IMR-90 (cell line): ENCODE measurements at regions not wholly inside any gene's neighbourhood (a gene's known extent, or its start where the extent isn't known, plus 50 kb on each side); places are given as distances from the start of the nearest gene placed in this dataset.

ENCODE experiments used
- ATAC-seq: fragments of 200-7000 bp; cut with Tn5 transposase; 2 replicates; pipeline ENCODE4 v1.9.1; 2020; ENCODE audit warnings: low read depth, mild to moderate bottlenecking, moderate library complexity
- BruUV-seq: library from RNA; stranded (reverse); fragments of 400-500 nt; replicated peaks from 2 replicates; lab custom pipeline; 2021; lab: Mats Ljungman, UMichigan
- CTCF ChIA-PET: fragments of 300-600 bp; formaldehyde crosslinking; extraction: SDS; loops from one replicate; lab custom pipeline; 2021; ENCODE audit warnings: antibody characterized with exemption; lab: Yijun Ruan, JAX
- POLR2A ChIA-PET: fragments of 300-600 bp; sonication (Branson Sonifier 250); formaldehyde crosslinking; loops from one replicate; lab custom pipeline; 2022; ENCODE audit warnings: antibody characterized with exemption; ENCODE audit not compliant: unreplicated experiment; lab: Charles Lee
- DNase-seq: peaks from one replicate; pipeline ENCODE4 v3.0.0; 2013
- H2AFZ ChIP-seq: replicated peaks from 2 replicates; pipeline ENCODE3; 2013; ENCODE audit warnings: low read length, mild to moderate bottlenecking; ENCODE audit not compliant: poor library complexity
- H2AK5ac ChIP-seq: 2 replicates; pipeline ENCODE4 v1.6.1; 2013; ENCODE audit warnings: low read depth, low read length, inconsistent platforms
- H2AK9ac ChIP-seq: replicated peaks from 2 replicates; pipeline ENCODE3; 2013; ENCODE audit warnings: mild to moderate bottlenecking, low read depth, low read length, moderate library complexity; ENCODE audit not compliant: poor library complexity
- H2BK120ac ChIP-seq: 2 replicates; pipeline ENCODE4 v1.6.1; 2013; ENCODE audit warnings: low read depth, low read length, inconsistent platforms
- H2BK15ac ChIP-seq: 3 replicates; pipeline ENCODE4 v1.6.1; 2013; ENCODE audit warnings: low read depth, low read length, inconsistent platforms
- H2BK20ac ChIP-seq: 2 replicates; pipeline ENCODE4 v1.6.1; 2013; ENCODE audit warnings: low read depth, mild to moderate bottlenecking, inconsistent platforms, low read length, moderate library complexity
- H2BK5ac ChIP-seq: 2 replicates; pipeline ENCODE4 v1.6.1; 2013; ENCODE audit warnings: mild to moderate bottlenecking, low read depth, low read length, inconsistent platforms; ENCODE audit not compliant: poor library complexity, severe bottlenecking
- H3K14ac ChIP-seq: replicated peaks from 2 replicates; pipeline ENCODE4 v1.6.1; 2013; ENCODE audit warnings: low read depth, low read length, inconsistent platforms
- H3K18ac ChIP-seq: 2 replicates; pipeline ENCODE4 v1.6.1; 2013; ENCODE audit warnings: low read depth, low read length, control low read depth
- H3K23ac ChIP-seq: 2 replicates; pipeline ENCODE4 v1.6.1; 2013; ENCODE audit warnings: low read depth, low read length, inconsistent platforms
- H3K27ac ChIP-seq: 2 replicates; pipeline ENCODE4 v1.5.1; 2013; ENCODE audit warnings: mild to moderate bottlenecking, control low read depth, low read length; ENCODE audit not compliant: insufficient read depth
- H3K27me3 ChIP-seq: 2 replicates; pipeline ENCODE4 v1.6.1; 2013; ENCODE audit warnings: low read length; ENCODE audit not compliant: control insufficient read depth, insufficient read depth
- H3K36me3 ChIP-seq: 2 replicates; pipeline ENCODE4 v1.6.1; 2013; ENCODE audit warnings: low read length, mixed read lengths; ENCODE audit not compliant: control insufficient read depth, insufficient read depth
- H3K4ac ChIP-seq: 2 replicates; pipeline ENCODE4 v1.6.1; 2013; ENCODE audit warnings: low read depth, low read length, inconsistent platforms
- H3K4me1 ChIP-seq: 2 replicates; pipeline ENCODE4 v1.6.1; 2013; ENCODE audit warnings: low read length, mixed read lengths; ENCODE audit not compliant: control insufficient read depth, insufficient read depth
- H3K4me2 ChIP-seq: 2 replicates; pipeline ENCODE4 v1.6.1; 2013; ENCODE audit warnings: low read depth, mild to moderate bottlenecking, control low read depth, low read length, moderate library complexity
- H3K4me3 ChIP-seq: 2 replicates; pipeline ENCODE4 v1.5.1; 2013; ENCODE audit warnings: low read depth, mild to moderate bottlenecking, control low read depth, low read length, moderate library complexity; ENCODE audit not compliant: insufficient read depth
- H3K56ac ChIP-seq: 2 replicates; pipeline ENCODE4 v1.6.1; 2013; ENCODE audit warnings: low read length, inconsistent platforms; ENCODE audit not compliant: insufficient read depth; ENCODE audit errors: extremely low read depth
- H3K79me1 ChIP-seq, 2 experiments: 2 replicates each; pipeline ENCODE4 v1.6.1; 2013; ENCODE audit warnings: low read length in 2 of 2, inconsistent platforms in 1 of 2, low read depth in 1 of 2
- H3K9ac ChIP-seq: 2 replicates; pipeline ENCODE4 v1.6.1; 2013; ENCODE audit warnings: low read depth, low read length, control low read depth
- H3K9me1 ChIP-seq: 2 replicates; pipeline ENCODE4 v1.6.1; 2013; ENCODE audit warnings: low read length, inconsistent platforms; ENCODE audit not compliant: insufficient read depth
- H3K9me3 ChIP-seq: 2 replicates; pipeline ENCODE4 v1.6.1; 2013; ENCODE audit warnings: low read length; ENCODE audit not compliant: control insufficient read depth, insufficient read depth
- H4K20me1 ChIP-seq: 2 replicates; pipeline ENCODE4 v1.6.1; 2013; ENCODE audit warnings: low read length, inconsistent platforms; ENCODE audit not compliant: insufficient read depth
- H4K5ac ChIP-seq: 2 replicates; pipeline ENCODE4 v1.6.1; 2013; ENCODE audit warnings: mild to moderate bottlenecking, low read depth, low read length, control low read depth
- H4K8ac ChIP-seq, 2 experiments: 2 replicates each; pipeline ENCODE4 v1.6.1; 2013; ENCODE audit warnings: low read depth in 2 of 2, low read length in 2 of 2, control low read depth in 1 of 2, inconsistent platforms in 1 of 2
- H4K91ac ChIP-seq: 2 replicates; pipeline ENCODE4 v1.6.1; 2013; ENCODE audit warnings: low read depth, low read length, inconsistent platforms; ENCODE audit not compliant: insufficient read depth
- CEBPB ChIP-seq: IDR thresholded peaks from 2 replicates; pipeline ENCODE4 v1.6.1; 2012; ENCODE audit warnings: low read depth, low read length, improper control_type of control experiment
- CHD1 ChIP-seq: IDR thresholded peaks from 2 replicates; pipeline ENCODE4 v1.6.1; 2012; ENCODE audit warnings: low read depth, low read length, improper control_type of control experiment
- CTCF ChIP-seq: conservative IDR thresholded peaks from 2 replicates; pipeline ENCODE4 v1.5.1; 2012; ENCODE audit warnings: mild to moderate bottlenecking, low read depth, low read length, improper control_type of control experiment
- MAFK ChIP-seq: IDR thresholded peaks from 2 replicates; pipeline ENCODE4 v1.6.1; 2012; ENCODE audit warnings: low read depth, low read length, improper control_type of control experiment
- POLR2A ChIP-seq: IDR thresholded peaks from 2 replicates; pipeline ENCODE4 v1.6.1; 2012; ENCODE audit warnings: mild to moderate bottlenecking, low read depth, low read length
- RFX5 ChIP-seq: IDR thresholded peaks from 2 replicates; pipeline ENCODE4 v1.8.0; 2012; ENCODE audit warnings: low read depth, mild to moderate bottlenecking, low read length, moderate library complexity
- SMC3 ChIP-seq: fragments of 150-350 bp; IDR thresholded peaks from 2 replicates; pipeline ENCODE4 v1.6.1; 2016; ENCODE audit warnings: low read depth, mild to moderate bottlenecking, antibody characterized with exemption, low read length, moderate library complexity
- USF2 ChIP-seq: fragments of 150-350 bp; IDR thresholded peaks from 2 replicates; pipeline ENCODE4 v1.6.1; 2017; ENCODE audit warnings: mild to moderate bottlenecking, antibody characterized with exemption, low read length, low read depth
- WGBS, 2 experiments: methylation state at CpG; one replicate each; pipeline versions ENCODE4 v1.1.5 to v1.1.7; 2013; ENCODE audit warnings: missing lambda C conversion rate in 2 of 2; ENCODE audit not compliant: insufficient read length in 1 of 2; ENCODE audit errors: extremely low coverage in 2 of 2; 5-methylcytosine and 5-hydroxymethylcytosine counted together
- dilution Hi-C: fragments of 300-500 bp; cut with HindIII; formaldehyde crosslinking; loops from one replicate; pipeline ENCODE4 v1.14.3; 2018; ENCODE audit warnings: low sequenced_read_pairs; ENCODE audit not compliant: unreplicated experiment
- in situ Hi-C: fragments of 300-500 bp; cut with MboI; formaldehyde crosslinking; loops from 3 replicates; pipeline ENCODE4 v1.14.3; 2019; ENCODE audit warnings: low sequenced_read_pairs, inconsistent platforms, mixed read lengths
- intact Hi-C: fragments of 100-400 bp; cut with micrococcal nuclease; formaldehyde crosslinking; loops from 2 replicates; pipeline ENCODE4 v1.10.0; 2022

- WGBS, 2 experiments: no CpG with 5 or more reads among the region's 5 CpGs
- H3K27ac ChIP-seq: no peak overlapping the region
- no peak overlapping the region for H3K18ac ChIP-seq
- ChIA-PET CTCF (no interaction called here), POLR2A (no interaction called here)
- no peak overlapping the region for H2AK5ac ChIP-seq
- no peak overlapping the region for H2BK120ac ChIP-seq
- no peak overlapping the region for H3K4ac ChIP-seq
- no peak overlapping the region for H2AK9ac ChIP-seq
- dilution Hi-C loops (no loop called here), intact Hi-C loops (no loop called here), in situ Hi-C loops (no loop called here)
- H3K9ac ChIP-seq: no peak overlapping the region
- H3K4me1 ChIP-seq: no peaks in the 10 kb centered on the region
- peaks cover 19% of the 10 kb centered on the region for H3K27me3 ChIP-seq
- H3K14ac ChIP-seq: no peak overlapping the region
- no peak overlapping the region for H4K91ac ChIP-seq
- DNase-seq: no peak
- no peak overlapping the region for H2BK15ac ChIP-seq
- H2AFZ ChIP-seq: no peak overlapping the region
- no peak overlapping the region for H3K4me3 ChIP-seq
- no peak overlapping the region for H4K8ac ChIP-seq
- H3K56ac ChIP-seq: no peak overlapping the region
- no peaks in the 10 kb centered on the region for H4K20me1 ChIP-seq
- H2BK20ac ChIP-seq: no peak overlapping the region
- no peak overlapping the region for H3K4me2 ChIP-seq
- no peak for TF ChIP-seq RFX5
- TF ChIP-seq POLR2A: no peak
- no peak for TF ChIP-seq CEBPB
- no peak for TF ChIP-seq CTCF
- TF ChIP-seq SMC3: no peak
- no peak for TF ChIP-seq CHD1
- TF ChIP-seq MAFK: no peak
- TF ChIP-seq USF2: no peak
- no TSS peak for BruUV-seq
- H4K5ac ChIP-seq: no peak overlapping the region
- no peaks in the 10 kb centered on the region for H3K36me3 ChIP-seq
- no peaks in the 10 kb centered on the region for H3K79me1 ChIP-seq
- no peak overlapping the region for H3K23ac ChIP-seq
- H2BK5ac ChIP-seq: no peak overlapping the region
- no peaks in the 10 kb centered on the region for H3K9me3 ChIP-seq
- no peaks in the 10 kb centered on the region for H3K9me1 ChIP-seq
- no peak for ATAC-seq
Observed at GRCh38 chrX:69362354-69362753, 141.8 kb upstream of the NALF2 start.
